ENCODE measurements at regions not wholly inside any gene's neighbourhood (a gene's known extent, or its start where the extent isn't known, plus 50 kb on each side); places are given as distances from the start of the nearest gene placed in this dataset.

- no peak overlapping the region for H2AFZ ChIP-seq (ENCODE audit: control insufficient read depth, low read depth, low read length)
- H3K4me3 ChIP-seq = no peak overlapping the region
- ATAC-seq = no peak
- H3K4me2 ChIP-seq (ENCODE audit: control insufficient read depth, insufficient read depth) = no peak overlapping the region
- no peak overlapping the region for H3K9ac ChIP-seq (ENCODE audit: control insufficient read depth, insufficient read depth, low read length)
- in situ Hi-C loops (cut with MboI) = no loop called here
- H3K9me3 ChIP-seq (replicated peaks; ENCODE audit: control insufficient read depth, insufficient read depth, low read length) = no peaks in the 10 kb centered on the region; the same call in 2 of the 3 replicates
- ChIA-PET SMC1A (ENCODE audit: uncharacterized antibody, unreplicated experiment) (no interaction called here), POLR2A (interaction anchor here (0.6 kb wide), 1 partner anchor 447 kb away, joined by 3 read pairs; no protein-coding TSS in a partner anchor), CTCF (no interaction called here), RAD21 (ENCODE audit: unreplicated experiment) (no interaction called here)
- intact Hi-C loops (cut with micrococcal nuclease; ENCODE audit: unreplicated experiment) = no loop called here
- H3K27me3 ChIP-seq (replicated peaks in 1 of 2; ENCODE audit: control insufficient read depth in 2 of 2, insufficient read depth in 2 of 2, low read length in 1 of 2) = no peaks in the 10 kb centered on the region
- H4K20me1 ChIP-seq (ENCODE audit: control insufficient read depth, insufficient read depth) = no peaks in the 10 kb centered on the region
- no peaks in the 10 kb centered on the region for H3K36me3 ChIP-seq (ENCODE audit: control insufficient read depth in 2 of 2, insufficient read depth in 2 of 2, low read length in 1 of 2)
- FAIRE-seq = no peak
- no peak for TF ChIP-seq IRF4 (IDR thresholded peaks at IDR 0.05; ENCODE audit: low read depth, low read length)
- no peak for TF ChIP-seq NFXL1 (IDR thresholded peaks at IDR 0.05; ENCODE audit: borderline replicate concordance)
- no peak for TF ChIP-seq EP300 (IDR thresholded peaks at IDR 0.05; ENCODE audit: borderline replicate concordance in 1 of 2, control insufficient read depth in 1 of 2, low read depth in 2 of 2, low read length in 2 of 2)
- no peak for TF ChIP-seq MEF2B (IDR thresholded peaks at IDR 0.05; ENCODE audit: partially characterized antibody, poor library complexity, severe bottlenecking)
- TF ChIP-seq, protein P1, sequence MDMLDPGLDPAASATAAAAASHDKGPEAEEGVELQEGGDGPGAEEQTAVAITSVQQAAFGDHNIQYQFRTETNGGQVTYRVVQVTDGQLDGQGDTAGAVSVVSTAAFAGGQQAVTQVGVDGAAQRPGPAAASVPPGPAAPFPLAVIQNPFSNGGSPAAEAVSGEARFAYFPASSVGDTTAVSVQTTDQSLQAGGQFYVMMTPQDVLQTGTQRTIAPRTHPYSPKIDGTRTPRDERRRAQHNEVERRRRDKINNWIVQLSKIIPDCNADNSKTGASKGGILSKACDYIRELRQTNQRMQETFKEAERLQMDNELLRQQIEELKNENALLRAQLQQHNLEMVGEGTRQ (IDR thresholded peaks at IDR 0.05; ENCODE audit: borderline replicate concordance, low read depth, low read length) = no peak
- no peak for DNase-seq (ENCODE audit: low read depth, low spot score)
- no peaks in the 10 kb centered on the region for H3K4me1 ChIP-seq (ENCODE audit: control insufficient read depth, insufficient read depth, low read length)
- BruUV-seq (replicated peaks) = no TSS peak
- H3K27ac ChIP-seq (ENCODE audit: control insufficient read depth, insufficient read depth) = no peak overlapping the region
- H3K79me2 ChIP-seq (ENCODE audit: control insufficient read depth, insufficient read depth, low read length) = no peaks in the 10 kb centered on the region
Observed at GRCh38 chr10:8168836-8169235, 114.3 kb downstream of the GATA3 start.

DNA sequence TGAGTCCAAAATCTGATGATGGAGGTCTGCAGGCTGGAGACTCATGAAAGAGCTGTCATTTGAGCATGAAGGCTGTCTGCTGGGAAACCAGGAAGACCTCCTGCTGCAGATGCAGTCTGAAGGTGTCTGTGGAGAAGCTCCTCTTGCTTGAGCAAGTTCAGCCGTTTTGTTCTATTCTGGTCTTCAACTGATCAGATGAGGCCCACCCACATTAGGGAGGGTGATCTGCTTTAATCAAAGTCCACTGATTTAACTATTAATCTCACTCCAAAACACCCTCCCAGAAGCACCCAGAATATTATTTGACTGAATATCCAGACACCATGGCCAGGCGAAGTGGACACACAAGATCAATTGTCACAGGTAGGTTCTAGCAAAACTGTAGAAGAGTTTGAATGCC is 116.5 kb downstream of the GATA3 start:
- ChIA-PET POLR2A (no interaction called here), CTCF (no interaction called here), RAD21 (ENCODE audit: unreplicated experiment) (no interaction called here), SMC1A (ENCODE audit: uncharacterized antibody, unreplicated experiment) (no interaction called here)
- no TSS peak for BruUV-seq (replicated peaks)
- H3K9me3 ChIP-seq (replicated peaks; ENCODE audit: control insufficient read depth, insufficient read depth, low read length) = no peaks in the 10 kb centered on the region; the same call in 2 of the 3 replicates
- H3K27me3 ChIP-seq (replicated peaks in 1 of 2; ENCODE audit: control insufficient read depth in 2 of 2, insufficient read depth in 2 of 2, low read length in 1 of 2) = no peaks in the 10 kb centered on the region
- ATAC-seq (no peak), FAIRE-seq (no peak), DNase-seq (ENCODE audit: low read depth, low spot score) (no peak)
- intact Hi-C loops (cut with micrococcal nuclease; ENCODE audit: unreplicated experiment) (no loop called here), in situ Hi-C loops (cut with MboI) (no loop called here)
- H3K79me2 ChIP-seq (ENCODE audit: control insufficient read depth, insufficient read depth, low read length) = no peaks in the 10 kb centered on the region
- no peak overlapping the region for H3K27ac ChIP-seq (ENCODE audit: control insufficient read depth, insufficient read depth)
- H3K36me3 ChIP-seq (ENCODE audit: control insufficient read depth in 2 of 2, insufficient read depth in 2 of 2, low read length in 1 of 2) = no peaks in the 10 kb centered on the region
- no peak overlapping the region for H3K4me2 ChIP-seq (ENCODE audit: control insufficient read depth, insufficient read depth)
- 11% methylated on average over 2 of the region's 2 CpGs for WGBS (ENCODE audit: insufficient coverage, insufficient replicate concordance, low lambda C conversion rate, missing lambda C conversion rate)
- no peaks in the 10 kb centered on the region for H4K20me1 ChIP-seq (ENCODE audit: control insufficient read depth, insufficient read depth)
- TF ChIP-seq, protein P2, sequence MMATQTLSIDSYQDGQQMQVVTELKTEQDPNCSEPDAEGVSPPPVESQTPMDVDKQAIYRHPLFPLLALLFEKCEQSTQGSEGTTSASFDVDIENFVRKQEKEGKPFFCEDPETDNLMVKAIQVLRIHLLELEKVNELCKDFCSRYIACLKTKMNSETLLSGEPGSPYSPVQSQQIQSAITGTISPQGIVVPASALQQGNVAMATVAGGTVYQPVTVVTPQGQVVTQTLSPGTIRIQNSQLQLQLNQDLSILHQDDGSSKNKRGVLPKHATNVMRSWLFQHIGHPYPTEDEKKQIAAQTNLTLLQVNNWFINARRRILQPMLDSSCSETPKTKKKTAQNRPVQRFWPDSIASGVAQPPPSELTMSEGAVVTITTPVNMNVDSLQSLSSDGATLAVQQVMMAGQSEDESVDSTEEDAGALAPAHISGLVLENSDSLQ (IDR thresholded peaks at IDR 0.05) = no peak
- TF ChIP-seq E2F4 (IDR thresholded peaks at IDR 0.05; ENCODE audit: low read depth, low read length) (no peak), CREM (IDR thresholded peaks at IDR 0.05; ENCODE audit: low read depth) (no peak), ASH2L (IDR thresholded peaks at IDR 0.05; ENCODE audit: borderline replicate concordance, low read depth) (no peak), YBX1 (IDR thresholded peaks at IDR 0.05) (no peak), IRF5 (IDR thresholded peaks at IDR 0.05; ENCODE audit: borderline replicate concordance) (no peak), POU2F2 (IDR thresholded peaks at IDR 0.05; ENCODE audit: borderline replicate concordance, low read depth, low read length) (no peak), CHD1 (IDR thresholded peaks at IDR 0.05; ENCODE audit: low read depth, low read length) (no peak), CBX3 (IDR thresholded peaks at IDR 0.05; ENCODE audit: borderline replicate concordance, low read depth) (no peak)
- no peak overlapping the region for H3K4me3 ChIP-seq
- no peak overlapping the region for H2AFZ ChIP-seq (ENCODE audit: control insufficient read depth, low read depth, low read length)
- H3K4me1 ChIP-seq (ENCODE audit: control insufficient read depth, insufficient read depth, low read length) = no peaks in the 10 kb centered on the region
- no peak overlapping the region for H3K9ac ChIP-seq (ENCODE audit: control insufficient read depth, insufficient read depth, low read length)
